ENCODE measurements at regions not wholly inside any gene's neighbourhood (a gene's known extent, or its start where the extent isn't known, plus 50 kb on each side); places are given as distances from the start of the nearest gene placed in this dataset.
"Not testable (repeated sequence)": the region's sequence is repeated elsewhere in the genome, so short reads cannot be mapped to it uniquely, and the experiment has no call there.

DNA sequence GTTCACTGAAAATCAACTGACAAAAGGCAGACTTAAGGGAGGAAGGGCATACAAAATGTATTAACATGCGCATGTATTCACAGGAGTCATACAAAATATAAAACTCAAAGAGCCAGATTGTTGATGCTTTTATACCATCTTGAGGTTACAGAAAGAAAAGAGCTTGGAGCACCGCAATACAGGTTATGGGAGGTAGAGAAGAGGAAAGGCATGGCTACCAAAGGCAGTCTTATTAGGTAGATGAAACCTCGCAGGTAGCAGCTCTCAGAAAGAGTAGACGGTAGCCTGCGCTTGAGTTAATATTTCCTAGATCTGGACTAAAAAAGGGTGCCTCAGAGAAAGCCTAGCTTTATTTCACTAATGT lies 69.0 kb upstream of the DHRS4 start:
- FAIRE-seq: no peak
- Histone ChIP-seq H3K27ac (ENCODE audit: control insufficient read depth, insufficient read depth, low read length) (no peak overlapping the region), H3K36me3 (ENCODE audit: control insufficient read depth in 2 of 2, extremely low read depth in 1 of 2, insufficient read depth in 2 of 2, low read length in 2 of 2) (no peaks in the 10 kb centered on the region), H3K79me2 (ENCODE audit: control insufficient read depth, insufficient read depth, low read length) (no peaks in the 10 kb centered on the region), H3K4me3 (ENCODE audit: control insufficient read depth in 2 of 3, extremely low read depth in 1 of 3, insufficient read depth in 2 of 3, low read depth in 1 of 3, low read length in 3 of 3) (no peak overlapping the region), H3K27me3 (ENCODE audit: control insufficient read depth, extremely low read depth, insufficient read depth, low read length) (no peaks in the 10 kb centered on the region), H3K9me1 (ENCODE audit: control insufficient read depth, extremely low read depth, insufficient read depth, low read length) (no peaks in the 10 kb centered on the region), H3K9me3 (ENCODE audit: control insufficient read depth, low read depth, low read length) (no peaks in the 10 kb centered on the region), H2AFZ (ENCODE audit: control insufficient read depth, low read length) (no peak overlapping the region), H3K4me1 (ENCODE audit: control insufficient read depth, extremely low read depth, insufficient read depth, low read length) (no peaks in the 10 kb centered on the region), H4K20me1 (ENCODE audit: control insufficient read depth, extremely low read depth, insufficient read depth, low read length) (no peaks in the 10 kb centered on the region), H3K4me2 (ENCODE audit: control insufficient read depth, extremely low read depth, insufficient read depth, low read depth, low read length) (no peak overlapping the region), H3K9ac (ENCODE audit: control insufficient read depth, extremely low read depth, insufficient read depth, low read length) (no peak overlapping the region)
- TF ChIP-seq EZH2 (IDR thresholded peaks at IDR 0.05; ENCODE audit: low read length): no peak
- no peak for DNase-seq (ENCODE audit: low read depth, low spot score)
- dilution Hi-C loops (cut with MboI; ENCODE audit: extremely low pct_ligation_motif_present, low sequenced_read_pairs): no loop called here

DNA sequence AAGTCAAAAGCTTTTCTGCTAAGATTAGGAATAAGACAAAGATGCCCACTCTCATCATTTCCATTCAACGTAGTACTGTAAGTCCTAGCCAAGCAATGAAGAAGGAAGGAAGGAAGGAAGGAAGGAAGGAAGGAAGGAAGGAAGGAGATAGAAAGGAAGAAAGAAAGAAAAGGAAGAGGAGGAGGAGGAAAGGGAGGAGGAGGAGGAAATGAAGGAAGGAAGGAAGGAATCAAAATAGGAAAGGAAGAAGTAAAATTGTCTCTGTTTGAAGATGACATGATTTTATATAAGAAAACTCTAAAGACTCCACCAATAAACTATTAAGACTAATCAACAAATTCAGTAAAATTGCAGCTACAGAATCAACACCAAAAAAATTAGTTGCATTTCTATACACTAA lies 66.0 kb upstream of the DHRS4 start:
- dilution Hi-C loops (cut with MboI; ENCODE audit: extremely low pct_ligation_motif_present, low sequenced_read_pairs): no loop called here
- H3K9me3 ChIP-seq (ENCODE audit: control insufficient read depth, low read depth, low read length): no peaks in the 10 kb centered on the region
- H3K27me3 ChIP-seq (ENCODE audit: control insufficient read depth, extremely low read depth, insufficient read depth, low read length): no peaks in the 10 kb centered on the region
- H2AFZ ChIP-seq (ENCODE audit: control insufficient read depth, low read length): no peak overlapping the region
- H3K4me3 ChIP-seq (ENCODE audit: control insufficient read depth in 2 of 3, extremely low read depth in 1 of 3, insufficient read depth in 2 of 3, low read depth in 1 of 3, low read length in 3 of 3): no peak overlapping the region
- no peaks in the 10 kb centered on the region for H3K79me2 ChIP-seq (ENCODE audit: control insufficient read depth, insufficient read depth, low read length)
- no peaks in the 10 kb centered on the region for H3K36me3 ChIP-seq (ENCODE audit: control insufficient read depth in 2 of 2, extremely low read depth in 1 of 2, insufficient read depth in 2 of 2, low read length in 2 of 2)
- TF ChIP-seq, protein P1, sequence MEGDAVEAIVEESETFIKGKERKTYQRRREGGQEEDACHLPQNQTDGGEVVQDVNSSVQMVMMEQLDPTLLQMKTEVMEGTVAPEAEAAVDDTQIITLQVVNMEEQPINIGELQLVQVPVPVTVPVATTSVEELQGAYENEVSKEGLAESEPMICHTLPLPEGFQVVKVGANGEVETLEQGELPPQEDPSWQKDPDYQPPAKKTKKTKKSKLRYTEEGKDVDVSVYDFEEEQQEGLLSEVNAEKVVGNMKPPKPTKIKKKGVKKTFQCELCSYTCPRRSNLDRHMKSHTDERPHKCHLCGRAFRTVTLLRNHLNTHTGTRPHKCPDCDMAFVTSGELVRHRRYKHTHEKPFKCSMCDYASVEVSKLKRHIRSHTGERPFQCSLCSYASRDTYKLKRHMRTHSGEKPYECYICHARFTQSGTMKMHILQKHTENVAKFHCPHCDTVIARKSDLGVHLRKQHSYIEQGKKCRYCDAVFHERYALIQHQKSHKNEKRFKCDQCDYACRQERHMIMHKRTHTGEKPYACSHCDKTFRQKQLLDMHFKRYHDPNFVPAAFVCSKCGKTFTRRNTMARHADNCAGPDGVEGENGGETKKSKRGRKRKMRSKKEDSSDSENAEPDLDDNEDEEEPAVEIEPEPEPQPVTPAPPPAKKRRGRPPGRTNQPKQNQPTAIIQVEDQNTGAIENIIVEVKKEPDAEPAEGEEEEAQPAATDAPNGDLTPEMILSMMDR (optimal IDR thresholded peaks at IDR 0.05 in 1 of 3, IDR thresholded peaks at IDR 0.05 in 1 of 3, conservative IDR thresholded peaks at IDR 0.05 in 1 of 3; ENCODE audit: extremely low read depth in 1 of 3, insufficient read depth in 2 of 3, low read length in 3 of 3): no peak
- TF ChIP-seq EZH2 (IDR thresholded peaks at IDR 0.05; ENCODE audit: low read length): no peak
- no peaks in the 10 kb centered on the region for H3K9me1 ChIP-seq (ENCODE audit: control insufficient read depth, extremely low read depth, insufficient read depth, low read length)
- H3K9ac ChIP-seq (ENCODE audit: control insufficient read depth, extremely low read depth, insufficient read depth, low read length): no peak overlapping the region
- H3K27ac ChIP-seq (ENCODE audit: control insufficient read depth, insufficient read depth, low read length): no peak overlapping the region
- H3K4me1 ChIP-seq (ENCODE audit: control insufficient read depth, extremely low read depth, insufficient read depth, low read length): no peaks in the 10 kb centered on the region
- H4K20me1 ChIP-seq (ENCODE audit: control insufficient read depth, extremely low read depth, insufficient read depth, low read length): no peaks in the 10 kb centered on the region
- no peak for DNase-seq (ENCODE audit: low read depth, low spot score)
- no peak overlapping the region for H3K4me2 ChIP-seq (ENCODE audit: control insufficient read depth, extremely low read depth, insufficient read depth, low read depth, low read length)
- no peak for FAIRE-seq

GRCh38 chr14:23891717-23892116 lies 61.9 kb upstream of the DHRS4 start:
- not testable (repeated sequence) for FAIRE-seq

DNA sequence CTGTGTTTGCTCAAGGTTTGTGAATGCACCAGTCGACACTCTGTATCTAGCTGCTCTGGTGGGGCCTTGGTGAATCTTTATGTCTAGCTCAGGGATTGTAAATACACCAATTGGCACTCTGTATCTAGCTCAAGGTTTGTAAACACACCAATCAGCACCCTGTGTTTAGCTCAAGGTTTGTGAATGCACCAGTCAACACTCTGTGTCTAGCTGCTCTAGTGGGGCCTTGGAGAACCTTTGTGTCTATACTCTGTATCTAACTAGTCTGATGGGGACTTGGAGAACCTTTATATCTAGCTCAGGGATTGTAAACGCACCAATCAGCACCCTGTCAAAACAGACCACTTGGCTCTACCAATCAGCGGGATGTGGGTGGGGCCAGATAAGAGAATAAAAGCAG lies 61.3 kb upstream of the DHRS4 start:
- dilution Hi-C loops (cut with MboI; ENCODE audit: extremely low pct_ligation_motif_present, low sequenced_read_pairs); FAIRE-seq; H3K27ac ChIP-seq (ENCODE audit: control insufficient read depth, insufficient read depth, low read length): not testable (repeated sequence)

More at GRCh38 chr14:23891717-23892116, 61.9 kb upstream of the DHRS4 start:
- H2AFZ ChIP-seq (ENCODE audit: control insufficient read depth, low read length); H3K27ac ChIP-seq (ENCODE audit: control insufficient read depth, insufficient read depth, low read length); H3K4me1 ChIP-seq (ENCODE audit: control insufficient read depth, extremely low read depth, insufficient read depth, low read length); H3K4me3 ChIP-seq (ENCODE audit: control insufficient read depth in 2 of 3, extremely low read depth in 1 of 3, insufficient read depth in 2 of 3, low read depth in 1 of 3, low read length in 3 of 3); H3K79me2 ChIP-seq (ENCODE audit: control insufficient read depth, insufficient read depth, low read length); DNase-seq (ENCODE audit: low read depth, low spot score); H3K4me2 ChIP-seq (ENCODE audit: control insufficient read depth, extremely low read depth, insufficient read depth, low read depth, low read length); H3K36me3 ChIP-seq (ENCODE audit: control insufficient read depth in 2 of 2, extremely low read depth in 1 of 2, insufficient read depth in 2 of 2, low read length in 2 of 2); dilution Hi-C loops (cut with MboI; ENCODE audit: extremely low pct_ligation_motif_present, low sequenced_read_pairs); H3K9me3 ChIP-seq (ENCODE audit: control insufficient read depth, low read depth, low read length); H4K20me1 ChIP-seq (ENCODE audit: control insufficient read depth, extremely low read depth, insufficient read depth, low read length); H3K9me1 ChIP-seq (ENCODE audit: control insufficient read depth, extremely low read depth, insufficient read depth, low read length); H3K27me3 ChIP-seq (ENCODE audit: control insufficient read depth, extremely low read depth, insufficient read depth, low read length); H3K9ac ChIP-seq (ENCODE audit: control insufficient read depth, extremely low read depth, insufficient read depth, low read length): not testable (repeated sequence)

More for the DNA sequence above, 61.3 kb upstream of the DHRS4 start:
- H3K4me1 ChIP-seq (ENCODE audit: control insufficient read depth, extremely low read depth, insufficient read depth, low read length); H4K20me1 ChIP-seq (ENCODE audit: control insufficient read depth, extremely low read depth, insufficient read depth, low read length); H3K4me3 ChIP-seq (ENCODE audit: control insufficient read depth in 2 of 3, extremely low read depth in 1 of 3, insufficient read depth in 2 of 3, low read depth in 1 of 3, low read length in 3 of 3); H3K79me2 ChIP-seq (ENCODE audit: control insufficient read depth, insufficient read depth, low read length); H3K9me1 ChIP-seq (ENCODE audit: control insufficient read depth, extremely low read depth, insufficient read depth, low read length); H3K4me2 ChIP-seq (ENCODE audit: control insufficient read depth, extremely low read depth, insufficient read depth, low read depth, low read length); H3K9ac ChIP-seq (ENCODE audit: control insufficient read depth, extremely low read depth, insufficient read depth, low read length); H3K36me3 ChIP-seq (ENCODE audit: control insufficient read depth in 2 of 2, extremely low read depth in 1 of 2, insufficient read depth in 2 of 2, low read length in 2 of 2); DNase-seq (ENCODE audit: low read depth, low spot score); H3K27me3 ChIP-seq (ENCODE audit: control insufficient read depth, extremely low read depth, insufficient read depth, low read length); H2AFZ ChIP-seq (ENCODE audit: control insufficient read depth, low read length); H3K9me3 ChIP-seq (ENCODE audit: control insufficient read depth, low read depth, low read length): not testable (repeated sequence)
